Activated T-cell treated with anti-CD3 and anti-CD28 coated beads, Interleukin-2, amount 50 U/mL, for 24 hours (primary cell): ENCODE measurements at regions not wholly inside any gene's neighbourhood (a gene's known extent, or its start where the extent isn't known, plus 50 kb on each side); places are given as distances from the start of the nearest gene placed in this dataset.
"Not testable (repeated sequence)": the region's sequence is repeated elsewhere in the genome, so short reads cannot be mapped to it uniquely, and the experiment has no call there.

ENCODE experiments used
- DNase-seq: peaks from one replicate; pipeline ENCODE4 v3.0.0-alpha.2; 2020
- H3K27ac Mint-ChIP-seq: 2 replicates; pipeline ENCODE4 v1.8.0; 2020; ENCODE audit warnings: mild to moderate bottlenecking, mixed read lengths
- H3K27me3 Mint-ChIP-seq: 2 replicates; pipeline ENCODE4 v1.8.0; 2020; ENCODE audit warnings: mixed read lengths
- H3K36me3 Mint-ChIP-seq: 2 replicates; pipeline ENCODE4 v1.8.0; 2020; ENCODE audit warnings: low read depth, mixed read lengths
- H3K4me1 Mint-ChIP-seq: 2 replicates; pipeline ENCODE4 v1.8.0; 2020; ENCODE audit warnings: low read depth, mixed read lengths
- H3K4me3 Mint-ChIP-seq: 2 replicates; pipeline ENCODE4 v1.8.0; 2020; ENCODE audit warnings: mild to moderate bottlenecking, moderate library complexity, mixed read lengths
- H3K9me3 Mint-ChIP-seq: 2 replicates; pipeline ENCODE4 v1.8.0; 2020; ENCODE audit warnings: mixed read lengths

- DNase-seq = no peak
- no peak overlapping the region for H3K27ac Mint-ChIP-seq
Measured at GRCh38 chr2:144822966-144823365, 303.0 kb upstream of the ZEB2 start.

GRCh38 chr2:144812288-144812687, 292.4 kb upstream of the ZEB2 start:
- no peaks in the 10 kb centered on the region for H3K9me3 Mint-ChIP-seq
- H3K4me1 Mint-ChIP-seq = no peaks in the 10 kb centered on the region
- H3K27me3 Mint-ChIP-seq = peaks cover 4% of the 10 kb centered on the region
- no peak overlapping the region for H3K27ac Mint-ChIP-seq
- no peak overlapping the region for H3K4me3 Mint-ChIP-seq
- H3K36me3 Mint-ChIP-seq = no peaks in the 10 kb centered on the region
- DNase-seq = no peak

More at GRCh38 chr2:144822966-144823365, 303.0 kb upstream of the ZEB2 start:
- Mint-ChIP-seq H3K36me3 (no peaks in the 10 kb centered on the region), H3K9me3 (peaks cover 6% of the 10 kb centered on the region), H3K27me3 (peaks cover 18% of the 10 kb centered on the region), H3K4me3 (no peak overlapping the region), H3K4me1 (no peaks in the 10 kb centered on the region)

- H3K4me3 Mint-ChIP-seq = no peak overlapping the region
- DNase-seq = no peak
- no peaks in the 10 kb centered on the region for H3K9me3 Mint-ChIP-seq
- no peak overlapping the region for H3K27ac Mint-ChIP-seq
- no peaks in the 10 kb centered on the region for H3K27me3 Mint-ChIP-seq
- H3K36me3 Mint-ChIP-seq = no peaks in the 10 kb centered on the region
- no peaks in the 10 kb centered on the region for H3K4me1 Mint-ChIP-seq
Measured at GRCh38 chr2:144801766-144802165, 281.8 kb upstream of the ZEB2 start.

- Mint-ChIP-seq H3K36me3 (no peaks in the 10 kb centered on the region), H3K9me3 (no peaks in the 10 kb centered on the region), H3K27ac (no peak overlapping the region), H3K4me1 (no peaks in the 10 kb centered on the region), H3K4me3 (no peak overlapping the region), H3K27me3 (no peaks in the 10 kb centered on the region)
- DNase-seq = no peak
Measured at GRCh38 chr2:144801325-144801724, 281.4 kb upstream of the ZEB2 start.

- H3K36me3 Mint-ChIP-seq = no peaks in the 10 kb centered on the region
- no peak overlapping the region for H3K4me3 Mint-ChIP-seq
- H3K4me1 Mint-ChIP-seq = no peaks in the 10 kb centered on the region
- DNase-seq = no peak
- no peak overlapping the region for H3K27ac Mint-ChIP-seq
- no peaks in the 10 kb centered on the region for H3K9me3 Mint-ChIP-seq
- H3K27me3 Mint-ChIP-seq = no peaks in the 10 kb centered on the region
Measured at GRCh38 chr2:144798989-144799388, 279.1 kb upstream of the ZEB2 start.

GRCh38 chr2:144798034-144798433, 278.1 kb upstream of the ZEB2 start:
- H3K27me3 Mint-ChIP-seq = no peaks in the 10 kb centered on the region
- no peak overlapping the region for H3K27ac Mint-ChIP-seq
- DNase-seq = no peak
- no peaks in the 10 kb centered on the region for H3K9me3 Mint-ChIP-seq
- H3K36me3 Mint-ChIP-seq = no peaks in the 10 kb centered on the region
- H3K4me3 Mint-ChIP-seq = no peak overlapping the region
- no peaks in the 10 kb centered on the region for H3K4me1 Mint-ChIP-seq

GRCh38 chr2:144796936-144797335, 277.0 kb upstream of the ZEB2 start:
- H3K4me3 Mint-ChIP-seq = no peak overlapping the region
- no peak overlapping the region for H3K27ac Mint-ChIP-seq
- no peaks in the 10 kb centered on the region for H3K9me3 Mint-ChIP-seq
- H3K27me3 Mint-ChIP-seq = no peaks in the 10 kb centered on the region
- no peak for DNase-seq
- H3K36me3 Mint-ChIP-seq = no peaks in the 10 kb centered on the region
- no peaks in the 10 kb centered on the region for H3K4me1 Mint-ChIP-seq

- Mint-ChIP-seq H3K36me3 (no peaks in the 10 kb centered on the region), H3K4me1 (no peaks in the 10 kb centered on the region), H3K27me3 (no peaks in the 10 kb centered on the region), H3K9me3 (no peaks in the 10 kb centered on the region), H3K4me3 (no peak overlapping the region), H3K27ac (no peak overlapping the region)
- no peak for DNase-seq
Measured at GRCh38 chr2:144796164-144796563, 276.2 kb upstream of the ZEB2 start.

- H3K9me3 Mint-ChIP-seq = no peaks in the 10 kb centered on the region
- no peak overlapping the region for H3K27ac Mint-ChIP-seq
- no peak overlapping the region for H3K4me3 Mint-ChIP-seq
- peaks cover 2% of the 10 kb centered on the region for H3K27me3 Mint-ChIP-seq
- H3K36me3 Mint-ChIP-seq = no peaks in the 10 kb centered on the region
- no peak for DNase-seq
- no peaks in the 10 kb centered on the region for H3K4me1 Mint-ChIP-seq
Measured at GRCh38 chr2:144785253-144785652, 265.3 kb upstream of the ZEB2 start.

- Mint-ChIP-seq H3K9me3 (no peaks in the 10 kb centered on the region), H3K27me3 (peaks cover 2% of the 10 kb centered on the region), H3K4me3 (no peak overlapping the region), H3K36me3 (no peaks in the 10 kb centered on the region), H3K4me1 (no peaks in the 10 kb centered on the region), H3K27ac (no peak overlapping the region)
- no peak for DNase-seq
Measured at GRCh38 chr2:144780983-144781382, 261.1 kb upstream of the ZEB2 start.

GRCh38 chr2:144776766-144777165, 256.8 kb upstream of the ZEB2 start:
- no peak overlapping the region for H3K4me3 Mint-ChIP-seq
- no peak for DNase-seq
- H3K9me3 Mint-ChIP-seq = no peaks in the 10 kb centered on the region
- no peaks in the 10 kb centered on the region for H3K27me3 Mint-ChIP-seq
- H3K36me3 Mint-ChIP-seq = no peaks in the 10 kb centered on the region
- no peak overlapping the region for H3K27ac Mint-ChIP-seq
- H3K4me1 Mint-ChIP-seq = no peaks in the 10 kb centered on the region

GRCh38 chr2:144774809-144775208, 254.9 kb upstream of the ZEB2 start:
- no peaks in the 10 kb centered on the region for H3K4me1 Mint-ChIP-seq
- H3K9me3 Mint-ChIP-seq = no peaks in the 10 kb centered on the region
- no peak overlapping the region for H3K27ac Mint-ChIP-seq
- no peaks in the 10 kb centered on the region for H3K36me3 Mint-ChIP-seq
- H3K27me3 Mint-ChIP-seq = no peaks in the 10 kb centered on the region
- no peak for DNase-seq
- no peak overlapping the region for H3K4me3 Mint-ChIP-seq

- Mint-ChIP-seq H3K4me3 (no peak overlapping the region), H3K27ac (no peak overlapping the region), H3K27me3 (no peaks in the 10 kb centered on the region), H3K4me1 (no peaks in the 10 kb centered on the region), H3K9me3 (no peaks in the 10 kb centered on the region), H3K36me3 (no peaks in the 10 kb centered on the region)
- DNase-seq = no peak
Measured at GRCh38 chr2:144771348-144771747, 251.4 kb upstream of the ZEB2 start.

GRCh38 chr2:144770616-144771230, 250.8 kb upstream of the ZEB2 start:
- Mint-ChIP-seq H3K27ac (no peak overlapping the region), H3K27me3 (no peaks in the 10 kb centered on the region)

GRCh38 chr2:144760939-144761338, 241.0 kb upstream of the ZEB2 start:
- not testable (repeated sequence) for H3K27me3 Mint-ChIP-seq, H3K36me3 Mint-ChIP-seq, H3K9me3 Mint-ChIP-seq, H3K27ac Mint-ChIP-seq, DNase-seq, H3K4me1 Mint-ChIP-seq, H3K4me3 Mint-ChIP-seq

More at GRCh38 chr2:144770616-144771230, 250.8 kb upstream of the ZEB2 start:
- Mint-ChIP-seq H3K36me3 (no peaks in the 10 kb centered on the region), H3K9me3 (no peaks in the 10 kb centered on the region), H3K4me1 (no peaks in the 10 kb centered on the region), H3K4me3 (no peak overlapping the region)
- no peak for DNase-seq

GRCh38 chr2:144759746-144760145, 239.8 kb upstream of the ZEB2 start:
- H3K27me3 Mint-ChIP-seq = peaks cover 10% of the 10 kb centered on the region
- H3K9me3 Mint-ChIP-seq = no peaks in the 10 kb centered on the region
- H3K4me1 Mint-ChIP-seq = no peaks in the 10 kb centered on the region
- H3K36me3 Mint-ChIP-seq = no peaks in the 10 kb centered on the region
- H3K4me3 Mint-ChIP-seq = no peak overlapping the region
- DNase-seq = no peak
- no peak overlapping the region for H3K27ac Mint-ChIP-seq
